Activated B cell treated with CpG ODN at 0.5 μM for 24 hours (primary cell): ENCODE measurements at regions not wholly inside any gene's neighbourhood (a gene's known extent, or its start where the extent isn't known, plus 50 kb on each side); places are given as distances from the start of the nearest gene placed in this dataset.

ENCODE experiments used
- ATAC-seq: fragments of 200-7000 bp; cut with Tn5 transposase; one replicate; pipeline ENCODE4 v1.10.0; 2021; ENCODE audit warnings: low read depth, mild to moderate bottlenecking, moderate library complexity
- CTCF ChIA-PET: fragments of 350-600 bp; sonication (Branson Sonifier 250); formaldehyde crosslinking; loops from one replicate; lab custom pipeline; 2021; ENCODE audit warnings: antibody characterized with exemption; lab: Charles Lee
- POLR2A ChIA-PET: fragments of 350-600 bp; sonication (Branson Sonifier 250); formaldehyde crosslinking; loops from one replicate; lab custom pipeline; 2021; ENCODE audit warnings: antibody characterized with exemption; lab: Charles Lee
- DNase-seq: peaks from one replicate; pipeline ENCODE4 v3.0.0; 2022
- H3K27ac Mint-ChIP-seq: one replicate; pipeline ENCODE4 v1.8.0; 2020; ENCODE audit warnings: mixed read lengths
- H3K27me3 Mint-ChIP-seq: one replicate; pipeline ENCODE4 v1.8.0; 2021; ENCODE audit warnings: mixed read lengths
- H3K36me3 Mint-ChIP-seq: one replicate; pipeline ENCODE4 v1.8.0; 2021; ENCODE audit warnings: low read depth, mixed read lengths
- H3K4me1 Mint-ChIP-seq: one replicate; pipeline ENCODE4 v1.8.0; 2021; ENCODE audit warnings: mixed read lengths
- H3K4me3 Mint-ChIP-seq: one replicate; pipeline ENCODE4 v1.8.0; 2020; ENCODE audit warnings: mild to moderate bottlenecking, mixed read lengths
- H3K9me3 Mint-ChIP-seq: one replicate; pipeline ENCODE4 v1.8.0; 2020; ENCODE audit warnings: mixed read lengths
- CTCF ChIP-seq: fragments of 200-600 bp; IDR thresholded peaks from one replicate; pipeline ENCODE4 v1.8.0; 2022; ENCODE audit warnings: antibody characterized with exemption, mild to moderate bottlenecking
- intact Hi-C: fragments of 100-400 bp; cut with micrococcal nuclease; formaldehyde crosslinking; loops from one replicate; pipeline ENCODE4 v1.15.1; 2024

GRCh38 chr16:65531475-65531874 is 409.6 kb upstream of the CDH11 start:
- ChIA-PET POLR2A (no interaction called here), CTCF (no interaction called here)
- no peak overlapping the region for H3K27ac Mint-ChIP-seq
- H3K4me1 Mint-ChIP-seq: no peaks in the 10 kb centered on the region
- no peaks in the 10 kb centered on the region for H3K36me3 Mint-ChIP-seq
- H3K27me3 Mint-ChIP-seq: no peaks in the 10 kb centered on the region
- DNase-seq (no peak), ATAC-seq (no peak)
- no peak overlapping the region for H3K4me3 Mint-ChIP-seq
- no peak for TF ChIP-seq CTCF
- intact Hi-C loops: no loop called here
- peaks cover 8% of the 10 kb centered on the region for H3K9me3 Mint-ChIP-seq

GRCh38 chr16:65525707-65526106 is 403.8 kb upstream of the CDH11 start:
- ChIA-PET CTCF (no interaction called here), POLR2A (no interaction called here)
- Mint-ChIP-seq H3K9me3 (peaks cover 5% of the 10 kb centered on the region), H3K27ac (no peak overlapping the region), H3K36me3 (no peaks in the 10 kb centered on the region), H3K27me3 (no peaks in the 10 kb centered on the region), H3K4me1 (no peaks in the 10 kb centered on the region), H3K4me3 (no peak overlapping the region)
- intact Hi-C loops: no loop called here
- no peak for DNase-seq
- no peak for ATAC-seq
- no peak for TF ChIP-seq CTCF

GRCh38 chr16:65524997-65525396 is 403.1 kb upstream of the CDH11 start:
- Mint-ChIP-seq H3K27ac (no peak overlapping the region), H3K27me3 (no peaks in the 10 kb centered on the region), H3K4me3 (no peak overlapping the region), H3K4me1 (no peaks in the 10 kb centered on the region), H3K36me3 (no peaks in the 10 kb centered on the region), H3K9me3 (peaks cover 5% of the 10 kb centered on the region)
- no peak for DNase-seq
- POLR2A ChIA-PET: no interaction called here
- TF ChIP-seq CTCF: no peak
- CTCF ChIA-PET: no interaction called here
- no peak for ATAC-seq
- intact Hi-C loops: no loop called here

GRCh38 chr16:65524231-65524630 is 402.4 kb upstream of the CDH11 start:
- Mint-ChIP-seq H3K9me3 (peaks cover 5% of the 10 kb centered on the region), H3K4me1 (no peaks in the 10 kb centered on the region), H3K27ac (no peak overlapping the region), H3K4me3 (no peak overlapping the region), H3K27me3 (no peaks in the 10 kb centered on the region), H3K36me3 (no peaks in the 10 kb centered on the region)
- TF ChIP-seq CTCF: no peak
- intact Hi-C loops: no loop called here
- ATAC-seq (no peak), DNase-seq (no peak)
- ChIA-PET CTCF (no interaction called here), POLR2A (no interaction called here)

GRCh38 chr16:65523283-65523944 is 401.6 kb upstream of the CDH11 start:
- POLR2A ChIA-PET: no interaction called here
- Mint-ChIP-seq H3K27me3 (no peaks in the 10 kb centered on the region), H3K27ac (no peak overlapping the region), H3K4me3 (no peak overlapping the region), H3K36me3 (no peaks in the 10 kb centered on the region), H3K4me1 (no peaks in the 10 kb centered on the region), H3K9me3 (peaks cover 5% of the 10 kb centered on the region)
- CTCF ChIA-PET: no interaction called here
- intact Hi-C loops: no loop called here
- no peak for TF ChIP-seq CTCF
- ATAC-seq (no peak), DNase-seq (no peak)
